ENCODE measurements at regions not wholly inside any gene's neighbourhood (a gene's known extent, or its start where the extent isn't known, plus 50 kb on each side); places are given as distances from the start of the nearest gene placed in this dataset.

GRCh38 chr15:93478947-93479346 lies 389.9 kb upstream of the RGMA start:
- FAIRE-seq, result no peak

GRCh38 chr15:93477721-93478120 lies 388.7 kb upstream of the RGMA start:
- DNase-seq (ENCODE audit: extremely low spot score, insufficient read length, low read depth) (no peak), FAIRE-seq (no peak)

More at GRCh38 chr15:93478947-93479346, 389.9 kb upstream of the RGMA start:
- DNase-seq (ENCODE audit: extremely low spot score, insufficient read length, low read depth), result no peak

GRCh38 chr15:93477188-93477587 lies 388.2 kb upstream of the RGMA start:
- no peak for DNase-seq (ENCODE audit: extremely low spot score, insufficient read length, low read depth)
- FAIRE-seq, result no peak

GRCh38 chr15:93476491-93477177 lies 387.6 kb upstream of the RGMA start:
- DNase-seq (ENCODE audit: extremely low spot score, insufficient read length, low read depth) (no peak), FAIRE-seq (no peak)

GRCh38 chr15:93474728-93475127 lies 385.7 kb upstream of the RGMA start:
- DNase-seq (ENCODE audit: extremely low spot score, insufficient read length, low read depth) (no peak), FAIRE-seq (no peak)

- DNase-seq (ENCODE audit: extremely low spot score, insufficient read length, low read depth), result no peak
- FAIRE-seq, result no peak
Observed at GRCh38 chr15:93469994-93470393, 381.0 kb upstream of the RGMA start.

- no peak for DNase-seq (ENCODE audit: extremely low spot score, insufficient read length, low read depth)
- no peak for FAIRE-seq
Observed at GRCh38 chr15:93467337-93467736, 378.3 kb upstream of the RGMA start.

- DNase-seq (ENCODE audit: extremely low spot score, insufficient read length, low read depth), result no peak
- no peak for FAIRE-seq
Observed at GRCh38 chr15:93466380-93466779, 377.4 kb upstream of the RGMA start.

GRCh38 chr15:93462690-93463089 lies 373.7 kb upstream of the RGMA start:
- DNase-seq (ENCODE audit: extremely low spot score, insufficient read length, low read depth) (no peak), FAIRE-seq (no peak)

GRCh38 chr15:93460717-93461116 lies 371.7 kb upstream of the RGMA start:
- DNase-seq (ENCODE audit: extremely low spot score, insufficient read length, low read depth), result peak; percentile 9
- FAIRE-seq, result peak; percentile 73

- FAIRE-seq (no peak), DNase-seq (ENCODE audit: extremely low spot score, insufficient read length, low read depth) (no peak)
Observed at GRCh38 chr15:93459396-93459795, 370.4 kb upstream of the RGMA start.

- no peak for DNase-seq (ENCODE audit: extremely low spot score, insufficient read length, low read depth)
Observed at GRCh38 chr15:93458597-93458996, 369.6 kb upstream of the RGMA start.

GRCh38 chr15:93454788-93455187 lies 365.8 kb upstream of the RGMA start:
- no peak for DNase-seq (ENCODE audit: extremely low spot score, insufficient read length, low read depth)
- no peak for FAIRE-seq

More at GRCh38 chr15:93458597-93458996, 369.6 kb upstream of the RGMA start:
- no peak for FAIRE-seq

- DNase-seq (ENCODE audit: extremely low spot score, insufficient read length, low read depth), result no peak
Observed at GRCh38 chr15:93452537-93453211, 363.7 kb upstream of the RGMA start.

GRCh38 chr15:93451822-93452221 lies 362.8 kb upstream of the RGMA start:
- FAIRE-seq, result no peak
- no peak for DNase-seq (ENCODE audit: extremely low spot score, insufficient read length, low read depth)

More at GRCh38 chr15:93452537-93453211, 363.7 kb upstream of the RGMA start:
- FAIRE-seq, result no peak

GRCh38 chr15:93451265-93451664 lies 362.3 kb upstream of the RGMA start:
- DNase-seq (ENCODE audit: extremely low spot score, insufficient read length, low read depth), result no peak
- FAIRE-seq, result no peak

GRCh38 chr15:93449798-93450197 lies 360.8 kb upstream of the RGMA start:
- FAIRE-seq (no peak), DNase-seq (ENCODE audit: extremely low spot score, insufficient read length, low read depth) (no peak)

GRCh38 chr15:93438310-93438709 lies 349.3 kb upstream of the RGMA start:
- FAIRE-seq, result no peak

GRCh38 chr15:93432474-93432873 lies 343.5 kb upstream of the RGMA start:
- DNase-seq (ENCODE audit: extremely low spot score, insufficient read length, low read depth), result no peak
- no peak for FAIRE-seq

More at GRCh38 chr15:93438310-93438709, 349.3 kb upstream of the RGMA start:
- no peak for DNase-seq (ENCODE audit: extremely low spot score, insufficient read length, low read depth)

GRCh38 chr15:93428807-93429351 lies 339.9 kb upstream of the RGMA start:
- no peak for FAIRE-seq
- no peak for DNase-seq (ENCODE audit: extremely low spot score, insufficient read length, low read depth)

GRCh38 chr15:93428150-93428549 lies 339.1 kb upstream of the RGMA start:
- no peak for DNase-seq (ENCODE audit: extremely low spot score, insufficient read length, low read depth)
- FAIRE-seq, result no peak
